CMK (cell line): ENCODE measurements at regions not wholly inside any gene's neighbourhood (a gene's known extent, or its start where the extent isn't known, plus 50 kb on each side); places are given as distances from the start of the nearest gene placed in this dataset.

Experiments
- DNase-seq: peaks from one replicate; pipeline ENCODE4 v3.0.0-alpha.2; 2010; ENCODE audit warnings: low read depth

GRCh38 chr20:24777746-24778145 is 171.3 kb upstream of the CST7 start:
- no peak for DNase-seq

GRCh38 chr20:24778585-24779031 is 170.5 kb upstream of the CST7 start:
- DNase-seq, result no peak

- DNase-seq, result no peak
Measured at GRCh38 chr20:24779131-24779530, 169.9 kb upstream of the CST7 start.

GRCh38 chr20:24779946-24780345 is 169.1 kb upstream of the CST7 start:
- no peak for DNase-seq

- no peak for DNase-seq
Measured at GRCh38 chr20:24780674-24781417, 168.2 kb upstream of the CST7 start.

GRCh38 chr20:24781418-24781980 is 167.6 kb upstream of the CST7 start:
- DNase-seq, result no peak

GRCh38 chr20:24782301-24782700 is 166.8 kb upstream of the CST7 start:
- DNase-seq, result no peak

GRCh38 chr20:24782801-24783630 is 166.1 kb upstream of the CST7 start:
- no peak for DNase-seq

DNA sequence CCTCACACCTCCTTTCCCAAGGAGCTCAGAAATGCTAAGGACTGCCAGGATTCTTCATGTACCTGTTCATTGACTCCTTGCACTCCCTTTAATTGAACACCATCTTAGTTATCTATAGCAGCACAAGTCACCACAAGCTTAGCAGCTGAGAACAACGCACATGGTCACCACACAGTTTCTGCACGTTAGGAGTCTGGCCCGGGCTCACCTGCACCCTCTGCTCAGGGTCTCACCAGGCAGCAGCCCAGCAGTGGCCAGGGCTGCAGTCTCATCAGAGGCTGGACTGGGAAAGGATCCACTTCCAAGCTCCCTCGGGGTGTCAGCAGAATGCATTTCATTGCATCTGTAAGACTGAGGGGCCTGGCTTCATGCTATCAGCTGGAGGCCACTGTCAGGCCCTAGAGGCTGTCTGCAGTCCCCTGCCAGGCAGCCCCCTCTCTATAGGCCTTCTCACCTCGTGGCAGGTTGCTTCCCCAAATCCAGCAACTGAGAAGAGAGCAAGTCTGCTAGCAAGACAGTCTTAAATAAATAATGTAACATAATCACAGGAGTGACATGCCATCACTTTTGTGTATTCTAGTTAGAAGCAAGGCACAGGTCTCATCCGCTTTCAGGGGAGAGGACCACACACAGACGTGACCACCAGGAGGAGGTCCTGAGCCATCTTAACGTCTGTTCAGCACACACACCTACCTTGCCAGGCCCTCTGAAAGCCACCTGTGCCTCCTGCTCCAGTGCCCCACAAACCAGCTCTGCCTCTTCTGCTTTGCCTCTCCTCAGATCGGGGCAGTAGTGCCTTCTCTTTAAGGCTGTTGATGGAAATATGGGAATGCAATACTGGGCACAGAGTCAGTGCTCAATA is 165.2 kb upstream of the CST7 start:
- no peak for DNase-seq

- DNase-seq, result no peak
Measured at GRCh38 chr20:24784607-24785006, 164.5 kb upstream of the CST7 start.

DNA sequence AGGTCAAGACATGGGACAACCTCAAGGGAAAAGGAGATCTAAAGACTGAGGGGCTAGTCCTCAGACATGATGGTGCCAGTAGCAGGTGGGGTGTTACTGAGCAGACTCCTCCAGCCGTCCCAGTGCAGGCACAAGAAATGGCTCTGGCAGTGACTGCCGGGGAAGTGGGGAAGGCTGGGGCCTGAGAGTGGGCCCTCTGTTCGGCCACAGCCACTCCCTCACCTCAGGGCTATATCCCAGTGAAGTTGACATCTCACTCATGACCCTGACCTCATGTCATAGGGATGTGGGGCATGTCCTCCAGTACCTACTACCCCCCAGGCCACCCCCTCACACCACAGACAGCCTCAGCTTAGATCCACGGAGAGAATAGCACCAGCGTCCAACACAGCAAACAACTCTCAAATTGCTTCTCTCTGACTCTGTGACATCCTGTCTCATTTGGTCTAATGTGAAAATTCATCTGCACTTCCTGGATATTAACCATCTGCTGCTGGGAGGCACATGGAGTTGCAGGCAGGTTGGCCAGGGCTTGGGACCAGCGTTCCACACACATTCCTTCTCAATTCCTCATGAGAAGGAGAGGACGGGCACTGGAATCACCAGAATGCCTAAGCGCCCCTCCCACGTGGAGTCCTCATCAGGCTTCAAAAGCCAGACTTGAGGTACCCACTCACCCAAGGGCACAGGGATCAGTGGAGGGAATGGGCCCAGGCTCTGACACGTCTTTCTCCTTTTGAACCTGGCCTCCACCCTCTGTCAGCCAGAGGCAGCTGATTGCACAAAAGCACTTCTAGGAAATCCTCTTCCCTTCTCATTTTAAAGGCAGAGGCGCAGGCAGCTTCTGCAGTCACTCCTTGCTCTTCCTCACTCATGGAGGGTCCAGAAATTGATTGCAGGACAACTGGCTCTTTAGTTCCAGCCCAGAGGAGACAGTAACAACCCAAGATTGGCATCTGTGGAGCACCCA is 163.6 kb upstream of the CST7 start:
- no peak for DNase-seq

GRCh38 chr20:24786111-24786495 is 163.0 kb upstream of the CST7 start:
- DNase-seq, result no peak

- no peak for DNase-seq
Measured at GRCh38 chr20:24786646-24787045, 162.4 kb upstream of the CST7 start.

DNA sequence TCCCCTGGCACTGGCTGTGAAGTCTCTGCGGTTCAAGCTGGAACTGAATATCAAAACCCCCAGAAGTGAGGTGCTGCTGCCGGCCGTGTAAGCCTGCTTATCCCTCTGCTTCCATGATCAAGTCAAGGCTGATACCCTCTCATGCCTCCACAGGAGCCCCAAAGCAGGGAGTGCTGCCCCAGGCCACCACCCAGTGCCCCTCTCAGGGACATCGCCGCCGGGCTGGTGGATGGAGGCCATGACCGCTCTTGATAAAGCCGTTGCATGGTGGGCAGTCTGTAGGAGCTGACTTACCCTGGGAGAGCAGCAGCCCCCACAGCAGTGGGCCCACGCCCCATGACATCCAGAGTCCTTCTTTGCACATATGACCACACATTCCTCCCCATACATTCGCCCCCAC is 162.0 kb upstream of the CST7 start:
- DNase-seq, result no peak

DNA sequence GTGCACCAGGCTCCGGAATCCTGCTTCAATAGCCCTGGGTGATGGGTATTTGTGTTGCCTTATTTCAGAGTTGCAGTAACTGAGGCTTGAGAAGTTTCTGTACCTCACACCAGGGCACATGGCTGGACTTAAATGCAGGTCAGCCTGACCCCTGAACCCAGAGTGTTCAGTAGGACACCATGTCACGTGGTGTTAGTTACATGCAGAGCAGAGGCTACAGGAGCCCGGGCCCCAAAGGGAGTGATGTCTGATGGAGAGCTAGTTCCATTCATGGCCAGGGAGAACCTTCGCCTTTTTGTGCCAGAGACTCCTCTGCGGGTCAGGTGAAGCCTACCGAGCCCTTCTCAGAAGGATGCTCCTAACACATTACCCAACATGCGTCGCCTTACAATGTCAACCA is 161.4 kb upstream of the CST7 start:
- DNase-seq, result no peak

GRCh38 chr20:24789877-24790276 is 159.2 kb upstream of the CST7 start:
- DNase-seq, result no peak

DNA sequence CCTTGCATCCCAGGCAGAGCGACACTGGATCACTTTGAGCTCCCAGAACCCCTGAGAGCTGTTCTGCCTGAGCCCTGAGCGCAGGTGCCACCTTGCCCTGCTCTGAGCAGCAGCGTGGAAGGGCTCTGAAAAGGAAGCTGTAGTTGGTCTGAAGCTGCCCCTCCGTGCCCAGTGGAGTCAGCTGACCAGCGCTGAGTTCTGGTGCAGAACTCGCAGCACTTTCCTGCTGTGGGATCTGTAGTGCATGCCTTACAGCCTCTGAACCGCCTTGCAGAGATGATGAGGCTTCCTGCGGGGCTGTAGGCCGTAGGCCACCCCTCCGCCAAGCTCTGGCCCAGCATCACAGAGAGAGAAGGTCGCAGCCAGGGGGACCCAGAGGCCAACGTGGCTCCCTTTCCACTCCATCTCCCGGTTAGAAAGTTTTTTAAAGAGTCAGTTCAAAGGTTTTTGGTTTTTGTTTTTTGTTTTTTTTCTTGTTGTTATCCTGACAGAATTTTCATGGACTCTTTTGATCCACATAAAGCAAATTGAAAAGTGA is 158.3 kb upstream of the CST7 start:
- DNase-seq, result no peak

- DNase-seq, result no peak
Measured at GRCh38 chr20:24791953-24792352, 157.1 kb upstream of the CST7 start.

DNA sequence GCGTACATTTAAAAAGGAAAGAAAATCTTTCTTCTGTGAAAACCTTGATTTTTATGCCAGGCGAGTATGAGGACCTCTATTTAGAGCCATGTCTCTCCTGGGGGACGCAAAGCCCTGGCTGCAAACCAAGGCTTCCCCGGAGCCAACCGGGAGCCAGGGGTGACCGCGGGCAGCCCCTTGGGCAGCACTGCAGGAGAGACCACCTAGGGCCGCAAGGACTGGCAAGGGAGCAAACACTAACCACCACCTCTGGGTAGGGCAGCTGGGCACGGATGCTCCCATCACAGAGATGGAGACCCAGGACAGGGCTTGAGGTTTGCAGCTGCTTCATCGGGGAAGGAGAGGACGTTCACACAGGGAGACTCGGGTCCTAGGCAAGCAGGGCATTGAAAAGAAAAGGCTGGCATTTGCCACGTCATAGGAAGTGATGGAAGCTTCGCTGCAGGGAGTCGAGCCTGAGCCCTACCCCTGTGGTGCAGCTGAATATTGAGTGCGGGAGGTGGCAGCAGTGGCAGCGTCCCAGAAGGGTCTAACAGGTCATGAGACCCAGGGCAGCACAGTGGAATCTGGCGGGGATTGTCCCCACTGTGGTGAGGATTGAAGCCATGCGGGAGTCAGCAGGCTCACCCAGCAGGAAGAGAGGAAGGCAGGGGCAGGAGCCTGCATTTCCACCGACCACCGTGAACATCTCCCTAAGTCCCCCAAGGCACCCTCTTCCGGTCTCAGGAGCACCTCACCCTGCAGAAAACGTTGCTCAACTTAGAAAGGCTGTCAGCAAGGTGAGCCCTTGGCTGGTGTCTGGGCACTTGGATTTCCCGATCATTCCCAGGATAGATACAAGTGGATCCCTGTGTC is 156.2 kb upstream of the CST7 start:
- DNase-seq, result no peak

GRCh38 chr20:24795436-24795835 is 153.6 kb upstream of the CST7 start:
- no peak for DNase-seq
